Colonic mucosa (tissue), 4 donors: ENCODE measurements at regions not wholly inside any gene's neighbourhood (a gene's known extent, or its start where the extent isn't known, plus 50 kb on each side); places are given as distances from the start of the nearest gene placed in this dataset.
A peak's percentile ranks its signal among the peaks of the same experiment; 100 is the strongest.

Experiments used
- DNase-seq: peaks from one replicate; pipeline ENCODE4 v3.0.0-alpha.2; 2020
- H3K27ac ChIP-seq: fragments of 200-600 bp; one replicate; pipeline ENCODE4 v1.8.0; 2021
- H3K27me3 ChIP-seq: fragments of 200-600 bp; one replicate; pipeline ENCODE4 v1.8.0; 2021
- H3K36me3 ChIP-seq: fragments of 200-600 bp; one replicate; pipeline ENCODE4 v1.8.0; 2021
- H3K4me1 ChIP-seq: fragments of 200-600 bp; one replicate; pipeline ENCODE4 v1.8.0; 2021; ENCODE audit warnings: mild to moderate bottlenecking
- H3K4me3 ChIP-seq: fragments of 200-600 bp; one replicate; pipeline ENCODE4 v1.8.0; 2021
- H3K9ac ChIP-seq, 2 donors: one replicate each; pipeline ENCODE4 v1.7.0; 2013; ENCODE audit warnings: control low read depth in 2 of 2, low read depth in 2 of 2, low read length in 2 of 2
- H3K9me3 ChIP-seq: fragments of 200-600 bp; one replicate; pipeline ENCODE4 v1.8.0; 2021
- intact Hi-C: fragments of 100-400 bp; cut with DNase I; formaldehyde crosslinking; loops from one replicate; pipeline ENCODE4 v1.14.1; 2022
- TF ChIP-seq, protein P1 (sequence below): fragments of 200-600 bp; IDR thresholded peaks from one replicate; pipeline ENCODE4 v1.8.0; 2022; ENCODE audit warnings: antibody characterized with exemption, mild to moderate bottlenecking
- donor health status: healthy.
- donor health status: DM: no; HTN: no; CAD: no.
- donor health status: DM: no; HTN: no; CAD: no.

DNA sequence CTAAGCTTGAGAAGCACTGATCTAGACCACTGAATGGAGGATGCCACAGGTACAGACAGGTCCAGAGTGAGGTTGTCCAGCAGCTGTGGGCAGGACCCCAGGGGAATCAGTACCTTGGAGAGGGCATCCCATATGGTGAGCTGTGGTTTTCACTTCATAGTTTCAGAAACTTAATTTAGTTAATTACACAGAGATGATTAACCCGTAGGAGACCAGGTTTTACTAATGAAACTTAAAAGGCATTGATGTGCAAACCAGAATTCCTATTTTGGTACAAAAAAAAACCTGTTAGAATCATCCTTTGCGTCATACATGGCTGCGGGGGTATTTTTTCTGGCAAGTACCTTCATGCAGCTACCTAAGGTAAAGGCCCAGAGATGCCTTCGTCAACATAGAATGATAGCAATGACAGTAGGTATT is 159.3 kb downstream of the DACT1 start:
- Histone ChIP-seq H3K27me3 (no peaks in the 10 kb centered on the region), H3K4me3 (no peak overlapping the region), H3K9me3 (no peaks in the 10 kb centered on the region), H3K27ac (no peak overlapping the region), H3K36me3 (no peaks in the 10 kb centered on the region), H3K9ac (no peak overlapping the region), H3K4me1 (peaks cover 9% of the 10 kb centered on the region)
- peak; percentile 31 for DNase-seq
- intact Hi-C loops: no loop called here
- TF ChIP-seq, protein P1, sequence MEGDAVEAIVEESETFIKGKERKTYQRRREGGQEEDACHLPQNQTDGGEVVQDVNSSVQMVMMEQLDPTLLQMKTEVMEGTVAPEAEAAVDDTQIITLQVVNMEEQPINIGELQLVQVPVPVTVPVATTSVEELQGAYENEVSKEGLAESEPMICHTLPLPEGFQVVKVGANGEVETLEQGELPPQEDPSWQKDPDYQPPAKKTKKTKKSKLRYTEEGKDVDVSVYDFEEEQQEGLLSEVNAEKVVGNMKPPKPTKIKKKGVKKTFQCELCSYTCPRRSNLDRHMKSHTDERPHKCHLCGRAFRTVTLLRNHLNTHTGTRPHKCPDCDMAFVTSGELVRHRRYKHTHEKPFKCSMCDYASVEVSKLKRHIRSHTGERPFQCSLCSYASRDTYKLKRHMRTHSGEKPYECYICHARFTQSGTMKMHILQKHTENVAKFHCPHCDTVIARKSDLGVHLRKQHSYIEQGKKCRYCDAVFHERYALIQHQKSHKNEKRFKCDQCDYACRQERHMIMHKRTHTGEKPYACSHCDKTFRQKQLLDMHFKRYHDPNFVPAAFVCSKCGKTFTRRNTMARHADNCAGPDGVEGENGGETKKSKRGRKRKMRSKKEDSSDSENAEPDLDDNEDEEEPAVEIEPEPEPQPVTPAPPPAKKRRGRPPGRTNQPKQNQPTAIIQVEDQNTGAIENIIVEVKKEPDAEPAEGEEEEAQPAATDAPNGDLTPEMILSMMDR: no peak

DNA sequence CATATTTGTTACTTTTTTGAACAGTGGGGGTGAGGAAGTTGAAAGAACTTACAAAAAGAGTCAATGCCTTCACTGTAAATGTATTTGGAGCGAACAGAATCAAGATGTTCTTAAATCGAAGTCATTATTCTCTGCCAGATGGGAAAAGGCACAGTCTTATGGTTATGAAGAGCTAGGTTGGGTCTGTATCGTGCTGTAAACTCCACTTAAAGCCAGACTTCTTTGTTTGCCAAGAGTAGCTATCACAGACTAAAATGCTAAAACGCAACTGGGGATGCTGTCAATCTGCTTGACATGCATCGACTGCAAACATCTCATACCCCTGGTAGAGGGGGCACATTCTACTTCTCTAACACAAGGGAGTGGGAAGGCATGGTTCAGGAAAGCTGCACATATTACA is 160.4 kb downstream of the DACT1 start:
- H3K9me3 ChIP-seq: no peaks in the 10 kb centered on the region
- DNase-seq: no peak
- TF ChIP-seq, protein P1: no peak
- H3K27me3 ChIP-seq: no peaks in the 10 kb centered on the region
- H3K4me1 ChIP-seq: peaks cover 9% of the 10 kb centered on the region
- no peak overlapping the region for H3K9ac ChIP-seq
- H3K4me3 ChIP-seq: no peak overlapping the region
- no peaks in the 10 kb centered on the region for H3K36me3 ChIP-seq
- intact Hi-C loops: no loop called here
- H3K27ac ChIP-seq: no peak overlapping the region

DNA sequence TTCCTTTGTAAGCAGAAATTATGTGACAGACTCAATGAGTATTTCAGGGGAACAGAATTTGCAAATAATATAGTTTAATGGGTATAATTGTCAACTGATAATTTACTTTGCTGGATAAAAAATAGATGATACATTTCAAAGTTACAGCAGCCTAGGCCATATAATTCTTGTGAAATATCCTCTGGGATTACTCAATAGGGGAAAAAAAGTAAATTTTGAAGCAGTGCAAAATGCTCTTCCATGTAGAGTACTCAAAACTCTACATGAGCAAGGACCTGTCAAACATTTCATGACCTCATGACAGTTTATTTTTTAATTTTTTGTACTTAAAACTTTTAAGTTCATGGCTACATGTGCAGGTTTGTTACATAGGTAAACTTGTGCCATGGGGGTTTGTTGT is 163.3 kb downstream of the DACT1 start:
- Histone ChIP-seq H3K36me3 (no peaks in the 10 kb centered on the region), H3K4me1 (peaks cover 6% of the 10 kb centered on the region), H3K9ac (no peak overlapping the region), H3K27ac (no peak overlapping the region), H3K4me3 (no peak overlapping the region), H3K27me3 (no peaks in the 10 kb centered on the region), H3K9me3 (no peaks in the 10 kb centered on the region)
- intact Hi-C loops: no loop called here
- TF ChIP-seq, protein P1: no peak
- DNase-seq: no peak

DNA sequence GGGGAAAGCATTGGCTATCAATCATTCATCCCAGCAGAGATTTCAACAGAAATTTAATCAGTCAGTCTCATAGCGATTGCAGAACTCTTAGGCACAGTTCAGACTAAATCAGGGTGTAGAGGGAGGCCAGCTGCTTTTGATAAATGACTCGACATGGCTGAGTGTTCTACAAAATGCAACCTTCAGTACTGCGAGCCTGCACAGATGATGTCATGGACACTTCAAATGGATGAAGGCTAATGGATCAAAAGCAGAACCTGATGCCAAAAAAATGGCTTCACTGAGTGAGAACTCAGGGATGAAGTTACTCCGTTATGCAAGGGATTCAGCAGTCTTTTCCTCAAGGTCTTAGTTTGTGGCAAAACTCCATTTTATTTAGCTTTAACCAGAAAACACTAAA is 167.3 kb downstream of the DACT1 start:
- Histone ChIP-seq H3K4me1 (no peaks in the 10 kb centered on the region), H3K9ac (no peak overlapping the region), H3K36me3 (no peaks in the 10 kb centered on the region), H3K4me3 (no peak overlapping the region), H3K27me3 (no peaks in the 10 kb centered on the region), H3K27ac (no peak overlapping the region), H3K9me3 (no peaks in the 10 kb centered on the region)
- TF ChIP-seq, protein P1: no peak
- intact Hi-C loops: no loop called here
- no peak for DNase-seq

DNA sequence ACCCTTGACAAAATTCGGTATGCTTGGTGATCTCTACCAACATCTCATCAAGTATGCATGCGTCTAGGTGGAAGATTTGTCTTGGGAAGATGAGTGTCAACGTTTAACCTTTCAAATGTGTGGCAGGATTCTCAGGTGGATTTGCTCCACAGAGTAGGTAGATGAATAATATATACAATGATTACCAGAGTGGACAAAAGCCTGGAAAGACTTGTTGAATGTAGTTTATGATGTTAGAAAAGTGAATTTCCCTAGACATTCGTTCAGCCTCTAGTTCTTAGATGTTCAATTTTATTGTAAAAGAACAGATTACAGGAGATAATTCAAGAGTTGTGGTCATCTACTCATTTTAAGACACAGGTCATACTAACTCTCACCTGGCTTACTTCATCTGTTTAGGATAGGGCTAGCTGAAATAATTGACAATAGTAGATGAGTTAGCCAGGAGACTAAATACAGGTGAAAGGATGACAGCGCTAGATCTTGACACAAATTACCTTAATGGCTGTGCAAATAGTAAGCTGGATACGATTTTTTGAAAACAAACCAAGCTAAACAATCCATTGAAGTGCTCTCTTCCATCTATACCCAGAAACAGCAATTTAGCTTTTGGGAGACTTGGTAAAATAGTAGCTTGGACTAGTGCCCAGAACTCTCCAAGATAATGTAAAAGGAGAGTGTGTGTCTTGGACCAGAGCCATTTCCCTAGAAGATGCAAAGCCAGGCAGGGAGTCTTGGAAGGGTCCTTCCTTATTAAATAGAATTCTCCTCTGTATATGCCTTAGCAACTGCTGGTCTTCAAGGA is 168.0 kb downstream of the DACT1 start:
- Histone ChIP-seq H3K36me3 (no peaks in the 10 kb centered on the region), H3K27ac (no peak overlapping the region), H3K9me3 (no peaks in the 10 kb centered on the region), H3K27me3 (no peaks in the 10 kb centered on the region), H3K9ac (no peak overlapping the region), H3K4me1 (no peaks in the 10 kb centered on the region), H3K4me3 (no peak overlapping the region)
- TF ChIP-seq, protein P1: no peak
- DNase-seq: peak; percentile 37
- intact Hi-C loops: no loop called here
